Uterus (tissue), 2 donors: ENCODE measurements at regions not wholly inside any gene's neighbourhood (a gene's known extent, or its start where the extent isn't known, plus 50 kb on each side); places are given as distances from the start of the nearest gene placed in this dataset.

ENCODE experiments used
- POLR2A ChIP-seq, 2 donors: fragments of 450-650 bp; IDR thresholded peaks; one replicate each; pipeline ENCODE4 v1.6.1; 2016; ENCODE audit warnings: antibody characterized with exemption in 2 of 2, mild to moderate bottlenecking in 1 of 2, moderate library complexity in 1 of 2
- TF ChIP-seq, protein P1 (sequence below), 4 experiments: fragments of 200-600 bp in 2 of 4; fragments of 450-650 bp in 2 of 4; sonication (generic) in 2 of 4; IDR thresholded peaks; one replicate each; pipeline ENCODE4 v1.5.1; 2016 to 2019; ENCODE audit warnings: antibody characterized with exemption in 4 of 4, mild to moderate bottlenecking in 2 of 4, moderate library complexity in 1 of 4

- TF ChIP-seq, protein P1, sequence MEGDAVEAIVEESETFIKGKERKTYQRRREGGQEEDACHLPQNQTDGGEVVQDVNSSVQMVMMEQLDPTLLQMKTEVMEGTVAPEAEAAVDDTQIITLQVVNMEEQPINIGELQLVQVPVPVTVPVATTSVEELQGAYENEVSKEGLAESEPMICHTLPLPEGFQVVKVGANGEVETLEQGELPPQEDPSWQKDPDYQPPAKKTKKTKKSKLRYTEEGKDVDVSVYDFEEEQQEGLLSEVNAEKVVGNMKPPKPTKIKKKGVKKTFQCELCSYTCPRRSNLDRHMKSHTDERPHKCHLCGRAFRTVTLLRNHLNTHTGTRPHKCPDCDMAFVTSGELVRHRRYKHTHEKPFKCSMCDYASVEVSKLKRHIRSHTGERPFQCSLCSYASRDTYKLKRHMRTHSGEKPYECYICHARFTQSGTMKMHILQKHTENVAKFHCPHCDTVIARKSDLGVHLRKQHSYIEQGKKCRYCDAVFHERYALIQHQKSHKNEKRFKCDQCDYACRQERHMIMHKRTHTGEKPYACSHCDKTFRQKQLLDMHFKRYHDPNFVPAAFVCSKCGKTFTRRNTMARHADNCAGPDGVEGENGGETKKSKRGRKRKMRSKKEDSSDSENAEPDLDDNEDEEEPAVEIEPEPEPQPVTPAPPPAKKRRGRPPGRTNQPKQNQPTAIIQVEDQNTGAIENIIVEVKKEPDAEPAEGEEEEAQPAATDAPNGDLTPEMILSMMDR (IDR thresholded peaks at IDR 0.05): no peak
- TF ChIP-seq POLR2A (IDR thresholded peaks at IDR 0.05): no peak
Measured at GRCh38 chr3:144437989-144438388, 466.4 kb downstream of the DIPK2A start.
